HG02588 (cell line): ENCODE measurements at regions not wholly inside any gene's neighbourhood (a gene's known extent, or its start where the extent isn't known, plus 50 kb on each side); places are given as distances from the start of the nearest gene placed in this dataset.
"Not testable (repeated sequence)": the region's sequence is repeated elsewhere in the genome, so short reads cannot be mapped to it uniquely, and the experiment has no call there.

Source experiments
- ATAC-seq: cut with Tn5 transposase; IDR thresholded peaks from one replicate; pipeline ENCODE4 v1.9.1; 2021; ENCODE audit warnings: mild to moderate bottlenecking, moderate library complexity; ENCODE audit not compliant: unreplicated experiment

DNA sequence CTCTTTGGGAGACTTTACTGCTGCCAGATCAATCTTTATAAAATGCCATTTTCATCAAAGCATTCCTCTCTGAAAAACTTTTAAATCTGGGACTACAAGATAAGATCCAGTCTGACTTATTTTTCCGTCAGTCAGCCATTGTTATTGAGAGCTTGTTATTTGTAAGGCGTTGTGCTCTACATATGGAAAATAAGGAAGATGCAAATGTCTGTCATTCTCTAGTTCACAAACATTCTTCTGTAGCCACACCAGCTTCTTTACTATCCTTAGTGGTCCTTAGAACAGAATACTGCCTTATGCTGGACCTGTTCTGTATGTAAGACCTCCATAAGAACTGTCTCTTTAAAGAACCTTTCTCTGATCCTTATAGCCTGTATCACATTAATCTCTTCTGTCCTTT lies 120.3 kb upstream of the NBPF19 start:
- not testable (repeated sequence) for ATAC-seq

DNA sequence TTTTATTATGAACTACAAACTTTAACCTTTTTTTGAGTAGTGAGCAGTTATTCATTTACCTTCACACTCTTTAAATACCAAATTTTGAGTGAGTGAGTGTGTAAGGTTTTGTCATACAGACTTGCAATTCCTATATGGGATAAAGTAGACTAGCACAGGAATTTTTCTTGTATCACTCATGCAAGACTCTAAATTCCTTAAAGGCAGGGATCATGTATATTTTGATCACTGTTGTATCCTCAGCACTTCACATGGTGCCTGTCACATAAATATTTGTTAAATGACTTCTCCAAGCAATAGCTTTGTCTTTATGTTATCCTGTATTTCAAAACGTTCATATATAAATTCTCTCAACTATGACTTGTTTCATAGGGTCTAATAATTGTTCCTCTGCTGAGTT lies 119.1 kb upstream of the NBPF19 start:
- not testable (repeated sequence) for ATAC-seq

DNA sequence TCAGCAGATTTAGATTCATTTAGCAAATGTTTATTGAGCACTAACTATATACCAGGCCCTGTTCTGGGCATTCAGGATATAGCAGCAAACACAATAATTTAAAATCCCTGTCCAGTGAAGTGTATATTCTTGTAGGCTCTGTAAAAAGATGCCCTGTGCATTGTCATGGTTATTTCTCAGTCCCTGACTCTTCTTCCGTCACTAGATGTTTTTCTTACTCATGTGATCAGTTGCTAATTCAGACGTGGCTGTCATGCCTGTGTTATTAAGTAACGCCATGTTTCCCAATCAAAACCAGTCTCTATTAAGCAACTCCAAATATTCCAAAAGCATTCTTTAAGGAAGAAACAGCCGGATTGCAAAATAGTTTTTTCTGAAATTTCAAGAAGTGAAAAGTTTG lies 118.7 kb upstream of the NBPF19 start:
- ATAC-seq: not testable (repeated sequence)

DNA sequence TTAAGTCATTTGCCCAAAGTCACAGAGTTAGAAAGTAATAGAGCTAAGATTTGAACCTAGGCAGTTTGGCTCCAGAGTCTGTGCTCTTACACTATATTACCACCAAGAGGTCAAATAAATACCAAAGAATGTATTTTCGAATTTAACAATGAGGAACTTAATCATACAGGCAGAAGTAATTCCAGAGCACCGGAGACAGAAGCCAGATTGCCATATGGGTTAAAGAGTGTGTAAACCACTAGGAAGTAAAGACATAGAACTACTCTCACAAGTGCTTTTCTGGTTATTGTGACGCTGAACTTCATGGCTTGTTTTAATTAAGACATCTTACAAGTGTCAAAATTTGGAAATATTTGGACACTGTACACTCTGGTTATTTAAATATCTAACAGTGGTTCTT lies 114.5 kb upstream of the NBPF19 start:
- ATAC-seq: not testable (repeated sequence)

DNA sequence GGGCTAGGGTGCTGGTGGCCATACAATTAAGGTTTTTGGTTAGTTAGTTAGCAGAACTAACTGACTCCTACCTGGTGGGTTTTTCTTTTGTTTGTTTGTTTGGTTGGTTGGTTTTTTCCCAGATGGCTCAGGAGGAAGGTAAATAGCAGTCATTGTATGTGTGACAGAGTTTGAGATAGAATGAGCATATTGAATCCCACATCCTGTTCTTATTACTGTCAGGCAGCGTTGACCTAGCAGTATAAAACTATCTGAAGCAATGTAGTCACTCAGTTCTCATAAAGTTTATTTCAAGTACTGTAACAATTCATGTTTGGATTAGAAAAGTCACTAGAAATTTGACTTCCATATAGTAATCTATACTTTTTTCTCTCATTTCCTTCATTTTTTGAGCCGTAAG lies 113.5 kb upstream of the NBPF19 start:
- ATAC-seq: not testable (repeated sequence)

DNA sequence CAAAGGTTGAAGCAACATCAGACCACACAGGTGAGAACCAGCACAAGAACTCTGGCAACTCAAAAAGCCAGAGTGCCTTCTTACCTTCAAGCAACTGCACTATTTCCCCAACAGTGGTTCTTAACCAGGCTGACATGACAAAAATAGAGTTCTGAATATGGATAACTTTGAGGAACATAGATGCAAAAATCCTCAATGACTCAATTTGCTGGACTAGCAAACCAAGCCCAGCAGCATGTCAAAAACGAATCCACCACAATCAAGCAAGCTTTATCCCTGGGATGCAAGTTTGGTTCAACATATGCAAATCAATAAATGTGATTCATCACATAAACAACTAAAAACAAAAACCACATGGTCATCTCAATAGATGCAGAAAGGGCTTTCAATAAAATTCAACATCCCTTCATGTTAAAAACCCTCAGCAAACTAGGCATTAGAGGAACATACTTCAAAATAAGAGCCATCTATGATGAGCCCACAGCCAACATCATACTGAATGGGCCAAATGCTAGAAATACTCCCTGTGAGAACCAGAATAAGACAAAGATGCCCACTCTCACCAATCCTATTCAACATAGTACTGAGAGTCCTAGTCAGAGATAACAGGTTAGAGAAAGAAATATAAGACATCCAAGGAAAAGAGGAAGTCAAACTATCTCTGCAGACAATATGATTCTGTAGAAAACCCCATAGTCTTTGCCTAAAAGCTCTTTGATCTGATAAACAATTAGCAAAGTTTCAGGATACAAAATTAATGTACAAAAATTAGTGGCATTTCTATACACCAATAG lies 110.5 kb upstream of the NBPF19 start:
- not testable (repeated sequence) for ATAC-seq

DNA sequence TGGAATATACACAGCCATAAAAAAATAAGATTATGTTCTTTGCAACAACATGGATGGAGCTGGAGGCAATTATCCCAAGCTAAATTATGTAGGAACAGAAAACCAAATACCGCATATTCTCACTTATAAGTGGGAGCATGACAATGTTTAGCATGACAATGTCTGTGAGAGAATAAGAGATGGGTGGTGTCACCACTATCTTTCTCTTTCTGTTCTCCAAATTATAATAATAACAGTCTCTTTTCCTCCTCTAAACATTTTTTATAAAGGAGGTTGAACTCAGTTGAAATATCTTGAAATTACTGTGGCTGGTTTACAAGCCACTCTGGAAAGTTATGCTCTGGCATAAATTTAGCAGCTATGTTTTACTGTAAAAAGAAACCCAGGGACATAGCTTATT lies 108.4 kb upstream of the NBPF19 start:
- not testable (repeated sequence) for ATAC-seq

DNA sequence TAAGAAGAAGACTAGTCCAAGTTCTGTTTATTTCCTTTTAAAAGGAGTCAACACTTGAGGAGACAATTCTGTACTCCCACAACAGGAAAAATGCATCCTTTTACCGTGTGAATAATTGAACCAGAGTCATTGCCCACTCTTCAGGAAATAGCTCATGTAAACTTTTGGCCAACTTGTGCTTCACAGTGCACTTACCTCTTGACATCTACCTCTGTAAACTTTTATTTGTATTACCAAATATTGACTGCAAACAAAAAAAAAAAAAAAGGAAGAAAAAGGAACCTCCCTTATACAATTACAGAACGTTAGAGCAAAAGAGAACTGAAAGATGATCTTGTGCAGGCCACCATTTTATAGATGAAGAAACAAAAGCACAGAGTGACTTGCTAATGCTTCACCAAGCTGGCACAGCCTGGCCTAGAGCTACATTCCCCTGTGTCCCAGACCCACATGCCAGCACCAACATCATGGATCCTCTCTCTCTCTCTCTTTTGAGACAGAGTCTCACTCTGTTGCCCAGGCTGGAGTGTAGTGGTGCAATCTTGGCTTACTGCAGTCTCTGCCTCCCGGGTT lies 107.3 kb upstream of the NBPF19 start:
- not testable (repeated sequence) for ATAC-seq

DNA sequence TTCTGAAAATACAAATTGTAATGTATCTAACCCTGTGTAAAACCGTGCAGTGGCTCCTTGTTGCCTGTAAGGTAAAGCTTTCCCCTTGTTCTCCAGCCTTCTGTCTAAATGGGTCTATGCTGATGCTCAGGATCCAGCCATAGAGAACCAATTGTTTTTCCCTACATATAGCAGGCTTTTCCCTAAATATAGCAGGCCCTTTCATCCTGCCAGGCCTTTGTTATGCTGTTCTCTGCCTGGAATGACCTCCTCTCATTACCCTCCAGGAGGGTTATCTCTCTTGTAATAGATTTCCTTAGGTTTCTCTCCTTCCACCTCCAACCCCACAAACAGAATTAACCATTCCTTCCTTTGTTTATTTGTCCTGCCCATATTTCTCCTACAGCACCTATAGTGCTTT lies 106.5 kb upstream of the NBPF19 start:
- ATAC-seq: not testable (repeated sequence)

DNA sequence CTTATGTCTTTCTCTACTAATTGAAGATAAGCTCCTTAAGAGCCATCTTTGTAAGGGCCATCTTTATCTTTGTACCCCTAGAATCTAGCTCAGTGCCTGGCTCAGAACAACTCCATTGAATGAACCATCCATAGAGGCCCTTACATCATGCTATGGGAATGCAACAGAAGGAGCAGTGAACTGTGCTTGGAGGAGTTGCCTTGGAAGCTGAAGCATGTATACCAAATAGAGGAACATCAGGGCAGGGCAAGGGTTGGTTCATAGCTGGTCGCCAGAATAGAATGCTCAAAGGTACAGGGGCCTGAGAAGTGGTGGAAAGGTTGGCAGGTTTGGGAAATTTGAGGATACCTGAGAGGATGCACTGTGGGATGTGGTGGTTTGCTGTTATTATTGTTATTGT lies 105.8 kb upstream of the NBPF19 start:
- not testable (repeated sequence) for ATAC-seq

DNA sequence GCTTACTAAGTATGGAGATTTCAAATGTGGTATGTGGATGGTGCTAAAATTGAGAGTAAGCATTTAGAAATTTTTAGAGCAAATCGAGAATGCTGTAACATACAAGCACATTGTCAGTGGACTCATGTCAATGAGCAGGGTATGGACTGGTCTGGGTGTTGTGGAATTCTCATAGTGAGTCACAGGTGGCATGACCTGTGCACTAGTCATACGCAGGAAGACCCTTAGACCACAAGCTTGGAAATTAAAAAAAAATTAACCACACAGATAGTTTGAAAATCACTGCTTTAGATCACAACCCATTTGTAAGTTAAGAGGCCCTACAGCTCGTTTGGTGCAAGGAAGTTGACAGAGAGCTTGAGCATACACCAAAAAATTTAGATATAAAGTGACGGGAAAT lies 102.9 kb upstream of the NBPF19 start:
- ATAC-seq: not testable (repeated sequence)

DNA sequence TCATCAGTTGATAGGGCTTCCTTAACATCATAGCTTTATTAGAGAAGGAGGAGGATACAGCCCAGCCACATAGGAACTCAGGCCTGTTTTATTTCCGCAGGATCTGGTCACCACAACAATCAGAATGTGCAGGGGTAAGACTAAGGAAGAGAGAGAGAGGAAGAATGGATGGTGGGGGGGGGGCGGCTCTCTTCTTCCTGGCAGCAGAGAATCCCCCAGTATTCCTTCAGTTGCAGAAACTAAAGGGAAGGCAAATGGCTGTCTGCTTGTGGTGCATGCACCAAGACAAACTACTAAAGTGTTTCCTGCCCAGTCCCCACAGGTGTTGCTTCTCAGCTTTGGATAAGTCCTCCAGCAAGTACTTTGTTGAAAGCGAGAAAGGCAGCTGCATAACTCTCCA lies 96.4 kb upstream of the NBPF19 start:
- not testable (repeated sequence) for ATAC-seq

DNA sequence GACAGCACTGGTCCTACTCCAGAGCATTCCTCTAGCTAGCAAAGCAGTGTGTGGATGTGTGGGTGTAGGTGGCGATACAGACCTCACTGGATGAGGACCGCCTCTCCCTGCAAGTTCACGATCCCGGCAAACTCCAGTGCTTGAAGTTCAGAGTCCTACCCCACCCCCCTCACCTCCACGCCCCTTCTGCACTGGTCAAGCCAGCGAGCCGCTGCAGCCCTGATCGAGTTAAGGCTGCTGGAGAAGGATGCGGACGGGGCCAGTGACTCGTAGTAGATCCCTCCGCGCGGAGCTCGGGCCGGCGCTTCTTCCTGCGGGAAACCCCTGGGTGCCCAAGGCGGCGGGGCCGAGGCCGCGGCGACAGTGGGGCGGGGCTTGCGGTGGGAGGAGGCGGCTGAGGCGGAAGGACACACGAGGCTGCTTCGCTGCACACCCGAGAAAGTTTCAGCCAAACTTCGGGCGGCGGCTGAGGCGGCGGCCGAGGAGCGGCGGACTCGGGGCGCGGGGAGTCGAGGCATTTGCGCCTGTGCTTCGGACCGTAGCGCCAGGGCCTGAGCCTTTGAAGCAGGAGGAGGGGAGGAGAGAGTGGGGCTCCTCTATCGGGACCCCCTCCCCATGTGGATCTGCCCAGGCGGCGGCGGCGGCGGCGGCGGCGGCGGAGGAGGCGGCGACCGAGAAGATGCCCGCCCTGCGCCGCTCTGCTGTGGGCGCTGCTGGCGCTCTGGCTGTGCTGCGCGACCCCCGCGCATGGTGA lies 84.5 kb upstream of the NBPF19 start:
- ATAC-seq: not testable (repeated sequence)

DNA sequence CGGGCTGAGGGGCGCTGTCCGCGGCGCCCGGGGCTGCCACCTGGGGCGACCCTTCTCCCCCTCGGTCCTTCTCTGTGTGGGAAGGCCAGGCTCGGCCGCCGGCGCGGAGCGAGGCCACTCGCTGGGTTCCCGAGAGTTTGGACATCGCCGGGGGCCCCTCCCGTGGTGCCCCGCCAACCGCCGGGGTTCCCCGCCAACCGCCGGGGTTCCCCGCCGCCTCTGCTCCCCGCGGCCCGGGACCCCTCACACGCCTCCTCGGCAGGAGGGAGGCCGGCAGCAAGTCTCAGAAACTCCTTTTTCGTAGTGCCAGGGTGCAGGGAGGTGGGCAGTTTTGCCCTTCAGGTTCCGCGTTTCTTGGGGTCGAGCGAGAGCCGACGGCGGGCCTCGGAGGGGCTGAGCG lies 83.9 kb upstream of the NBPF19 start:
- ATAC-seq: not testable (repeated sequence)

DNA sequence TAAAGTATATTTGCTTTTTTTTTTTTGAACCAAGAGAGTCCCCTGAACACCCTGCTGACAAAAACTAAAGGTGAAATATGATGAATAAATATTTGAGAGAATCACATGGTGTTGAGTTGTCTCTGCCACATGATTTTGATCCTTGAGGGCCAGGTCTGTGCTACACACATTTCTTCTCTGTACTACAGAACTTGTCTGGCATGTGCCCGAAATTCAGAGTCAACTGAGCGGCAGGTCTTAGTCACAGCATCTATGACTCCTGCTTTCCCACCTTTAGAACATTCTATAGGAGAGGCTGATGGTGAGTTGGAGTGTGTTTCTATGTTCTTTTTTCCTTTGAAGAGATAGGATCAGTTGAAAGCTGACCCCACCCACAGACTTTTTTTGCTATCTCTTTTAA lies 79.0 kb upstream of the NBPF19 start:
- not testable (repeated sequence) for ATAC-seq

DNA sequence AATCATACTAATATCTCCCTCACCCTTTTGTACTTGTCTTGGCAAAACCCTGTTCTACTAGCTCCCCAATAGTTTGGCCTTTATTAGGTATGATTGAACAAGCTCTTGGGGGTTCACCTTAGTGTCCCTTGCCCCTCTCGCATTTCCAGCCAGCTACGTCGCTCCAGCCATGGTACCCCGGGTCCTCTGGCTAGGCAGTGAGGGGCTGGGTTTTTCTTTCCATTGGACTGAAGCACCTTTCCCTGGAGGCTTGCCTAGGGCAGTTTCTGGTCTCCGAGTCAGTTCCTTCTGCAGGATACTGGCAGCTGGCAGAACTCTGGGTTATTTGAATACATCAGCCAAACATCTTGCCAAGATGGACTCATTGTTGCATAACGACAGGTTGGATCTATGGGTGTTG lies 76.3 kb upstream of the NBPF19 start:
- ATAC-seq: not testable (repeated sequence)

DNA sequence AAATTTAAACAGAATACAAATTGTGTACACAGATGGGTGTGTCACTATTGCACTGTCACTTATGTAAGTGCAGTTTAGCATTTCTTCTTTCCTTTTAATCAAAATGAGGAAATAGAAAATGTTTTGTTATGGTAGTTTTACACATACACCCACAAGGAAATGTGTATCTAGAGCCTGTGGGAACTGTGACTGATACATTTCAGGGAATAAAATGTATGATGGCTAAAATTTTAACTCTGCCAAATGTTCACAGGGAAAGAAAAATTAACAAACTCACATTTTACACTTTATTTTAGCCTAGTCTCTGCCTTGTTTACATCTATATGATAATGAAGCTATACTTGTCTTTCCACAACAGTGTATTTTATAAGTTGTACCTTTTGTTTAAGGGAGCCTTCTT lies 66.4 kb upstream of the NBPF19 start:
- not testable (repeated sequence) for ATAC-seq

DNA sequence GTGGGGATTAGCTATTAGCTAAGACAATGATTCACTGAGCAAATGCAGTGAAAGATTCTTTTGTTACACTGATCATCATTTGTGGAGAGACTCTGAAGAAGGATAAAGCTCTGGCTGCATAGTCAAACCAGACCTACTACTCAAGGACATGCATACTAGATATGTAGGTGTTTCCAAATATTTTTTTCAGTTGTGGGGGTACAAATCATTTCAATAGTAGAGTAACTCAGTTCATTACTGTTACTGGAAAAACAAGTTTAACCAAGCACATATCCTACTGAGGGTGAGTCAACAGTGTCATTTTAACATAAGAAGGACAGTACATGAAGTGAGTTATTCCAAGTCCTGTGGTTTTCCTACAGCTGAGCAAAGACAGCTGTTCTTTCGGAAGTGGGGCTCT lies 59.5 kb upstream of the NBPF19 start:
- not testable (repeated sequence) for ATAC-seq

DNA sequence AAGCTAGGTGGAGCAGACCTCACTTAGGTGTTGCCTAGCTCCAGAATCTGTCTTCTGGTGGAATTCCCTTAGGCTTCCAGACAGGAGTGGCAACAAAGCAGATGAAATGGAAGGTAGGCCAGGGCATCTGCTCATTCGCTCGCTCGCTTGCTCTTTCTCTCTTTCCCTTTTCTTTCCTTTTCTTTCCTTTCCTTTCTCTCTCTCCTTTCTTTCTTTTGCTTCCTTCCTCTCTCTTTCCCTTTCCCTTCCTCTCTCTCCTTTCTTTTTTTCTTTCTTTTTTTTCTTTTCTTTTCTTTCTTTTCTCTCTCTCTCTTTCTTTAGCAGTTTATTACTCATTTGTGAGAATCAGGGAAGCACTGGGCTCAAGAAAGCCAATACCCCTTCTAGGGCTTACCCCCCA lies 56.1 kb upstream of the NBPF19 start:
- not testable (repeated sequence) for ATAC-seq

DNA sequence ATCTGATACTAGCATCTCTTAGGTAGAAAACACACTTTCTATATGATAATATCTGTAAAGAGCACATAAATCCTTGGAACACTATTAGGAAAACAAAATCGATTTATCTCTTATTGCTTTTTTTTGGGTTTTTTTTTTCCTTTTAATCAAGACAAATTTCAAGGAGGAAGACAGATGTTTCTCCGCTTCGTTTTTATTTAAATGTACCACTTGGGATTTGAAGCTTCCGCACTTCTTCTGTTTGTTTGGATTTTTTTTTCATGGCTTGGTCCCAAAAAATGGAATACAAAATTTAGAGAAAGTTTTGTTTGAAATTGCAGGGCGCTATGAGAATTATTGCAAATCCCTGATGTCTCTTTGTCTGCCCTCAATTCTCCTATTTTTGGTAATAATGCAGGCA lies 51.7 kb upstream of the NBPF19 start:
- ATAC-seq: not testable (repeated sequence)
